MM.1S (cell line): ENCODE measurements at regions not wholly inside any gene's neighbourhood (a gene's known extent, or its start where the extent isn't known, plus 50 kb on each side); places are given as distances from the start of the nearest gene placed in this dataset.
A peak's percentile ranks its signal among the peaks of the same experiment; 100 is the strongest.

Source experiments
- DNase-seq: peaks from one replicate; pipeline ENCODE4 v3.0.0-alpha.2; 2015
- H2AFZ ChIP-seq: fragments of 300-600 bp; sonication (generic); 2 replicates; pipeline ENCODE4 v1.6.0; 2016; ENCODE audit warnings: antibody characterized with exemption, low read length
- H3F3A ChIP-seq: fragments of 300-600 bp; sonication (generic); 2 replicates; pipeline ENCODE4 v1.6.1; 2016; ENCODE audit warnings: mild to moderate bottlenecking, antibody characterized with exemption, low read length, moderate library complexity, mixed read lengths; ENCODE audit not compliant: insufficient read depth
- H3K27ac ChIP-seq: fragments of 300-600 bp; sonication (generic); 2 replicates; pipeline ENCODE4 v1.5.1; 2016; ENCODE audit warnings: mild to moderate bottlenecking, low read length
- H3K27me3 ChIP-seq: fragments of 300-600 bp; sonication (generic); replicated peaks from 2 replicates; pipeline ENCODE4 v1.6.0; 2016; ENCODE audit warnings: low read length; ENCODE audit not compliant: insufficient read depth
- H3K36me3 ChIP-seq: fragments of 300-600 bp; sonication (generic); replicated peaks from 2 replicates; pipeline ENCODE4 v1.6.1; 2016; ENCODE audit warnings: mild to moderate bottlenecking, low read length, mixed read lengths; ENCODE audit not compliant: insufficient read depth
- H3K4me1 ChIP-seq: fragments of 300-600 bp; sonication (generic); 2 replicates; pipeline ENCODE4 v1.6.1; 2016; ENCODE audit warnings: low read length, mixed read lengths
- H3K4me2 ChIP-seq: fragments of 300-600 bp; sonication (generic); 2 replicates; pipeline ENCODE4 v1.6.0; 2016; ENCODE audit warnings: low read depth, low read length
- H3K4me3 ChIP-seq: fragments of 300-600 bp; sonication (generic); 2 replicates; pipeline ENCODE4 v1.5.1; 2016; ENCODE audit warnings: low read length, mixed read lengths
- H3K79me2 ChIP-seq: fragments of 300-600 bp; sonication (generic); 2 replicates; pipeline ENCODE4 v1.6.1; 2016; ENCODE audit warnings: mixed run types, low read length, mixed read lengths
- H3K9ac ChIP-seq: fragments of 300-600 bp; sonication (generic); 2 replicates; pipeline ENCODE4 v1.6.1; 2016; ENCODE audit warnings: low read length, mixed read lengths
- H3K9me2 ChIP-seq: fragments of 300-600 bp; sonication (generic); replicated peaks from 2 replicates; pipeline ENCODE4 v1.6.1; 2016; ENCODE audit warnings: mild to moderate bottlenecking, low read length, mixed read lengths; ENCODE audit not compliant: insufficient read depth
- H3K9me3 ChIP-seq: fragments of 300-600 bp; sonication (generic); replicated peaks from 2 replicates; pipeline ENCODE4 v1.6.1; 2016; ENCODE audit warnings: mild to moderate bottlenecking, low read length, mixed read lengths; ENCODE audit not compliant: insufficient read depth
- H4K20me1 ChIP-seq: fragments of 300-600 bp; sonication (generic); 2 replicates; pipeline ENCODE4 v1.6.1; 2016; ENCODE audit warnings: mild to moderate bottlenecking, low read length, moderate library complexity, mixed read lengths; ENCODE audit not compliant: insufficient read depth
- EZH2 ChIP-seq: fragments of 300-600 bp; sonication (generic); optimal IDR thresholded peaks from 2 replicates; pipeline ENCODE3; 2017; ENCODE audit warnings: low read depth, mild to moderate bottlenecking, antibody characterized with exemption, low read length, mixed read lengths
- EZH2phosphoT487 ChIP-seq: fragments of 300-600 bp; sonication (generic); IDR thresholded peaks from 2 replicates; pipeline ENCODE4 v1.6.1; 2018; ENCODE audit warnings: antibody characterized with exemption, low read length
- TF ChIP-seq, protein P1 (sequence below): fragments of 300-600 bp; sonication (generic); IDR thresholded peaks from 2 replicates; pipeline ENCODE4 v1.5.1; 2016; ENCODE audit warnings: antibody characterized with exemption, low read length, mixed read lengths

DNA sequence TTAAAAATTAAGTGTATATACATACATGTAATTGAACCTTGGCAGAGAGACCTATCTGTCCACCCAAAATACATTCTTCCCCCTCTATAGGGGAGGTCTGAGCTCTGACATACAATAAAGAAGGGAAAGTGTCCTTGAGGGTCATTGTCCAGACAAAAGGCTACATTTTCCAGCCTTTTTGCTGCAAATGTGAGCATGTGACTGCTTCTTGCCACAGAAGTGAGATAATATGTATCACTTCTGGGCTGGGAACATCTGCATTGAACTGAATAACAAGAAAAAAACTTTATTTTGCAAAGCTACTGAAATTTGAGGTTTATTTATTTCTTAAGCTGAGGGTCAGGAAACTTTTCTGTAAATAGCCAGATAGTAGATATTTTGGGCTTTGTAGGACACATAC, 131.3 kb downstream of the TBC1D30 start:
- Histone ChIP-seq H3K9me3 (no peaks in the 10 kb centered on the region), H3K4me1 (no peaks in the 10 kb centered on the region), H2AFZ (no peak overlapping the region), H3K9ac (no peak overlapping the region), H3K4me2 (no peak overlapping the region), H3K36me3 (no peaks in the 10 kb centered on the region), H3K4me3 (no peak overlapping the region), H3K27me3 (no peaks in the 10 kb centered on the region), H4K20me1 (no peaks in the 10 kb centered on the region), H3K79me2 (no peaks in the 10 kb centered on the region), H3K9me2 (no peaks in the 10 kb centered on the region), H3F3A (no peaks in the 10 kb centered on the region), H3K27ac (no peak overlapping the region)
- DNase-seq, result no peak
- TF ChIP-seq EZH2, result no peak
- TF ChIP-seq EZH2phosphoT487, result no peak
- TF ChIP-seq, protein P1, sequence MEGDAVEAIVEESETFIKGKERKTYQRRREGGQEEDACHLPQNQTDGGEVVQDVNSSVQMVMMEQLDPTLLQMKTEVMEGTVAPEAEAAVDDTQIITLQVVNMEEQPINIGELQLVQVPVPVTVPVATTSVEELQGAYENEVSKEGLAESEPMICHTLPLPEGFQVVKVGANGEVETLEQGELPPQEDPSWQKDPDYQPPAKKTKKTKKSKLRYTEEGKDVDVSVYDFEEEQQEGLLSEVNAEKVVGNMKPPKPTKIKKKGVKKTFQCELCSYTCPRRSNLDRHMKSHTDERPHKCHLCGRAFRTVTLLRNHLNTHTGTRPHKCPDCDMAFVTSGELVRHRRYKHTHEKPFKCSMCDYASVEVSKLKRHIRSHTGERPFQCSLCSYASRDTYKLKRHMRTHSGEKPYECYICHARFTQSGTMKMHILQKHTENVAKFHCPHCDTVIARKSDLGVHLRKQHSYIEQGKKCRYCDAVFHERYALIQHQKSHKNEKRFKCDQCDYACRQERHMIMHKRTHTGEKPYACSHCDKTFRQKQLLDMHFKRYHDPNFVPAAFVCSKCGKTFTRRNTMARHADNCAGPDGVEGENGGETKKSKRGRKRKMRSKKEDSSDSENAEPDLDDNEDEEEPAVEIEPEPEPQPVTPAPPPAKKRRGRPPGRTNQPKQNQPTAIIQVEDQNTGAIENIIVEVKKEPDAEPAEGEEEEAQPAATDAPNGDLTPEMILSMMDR, result no peak

DNA sequence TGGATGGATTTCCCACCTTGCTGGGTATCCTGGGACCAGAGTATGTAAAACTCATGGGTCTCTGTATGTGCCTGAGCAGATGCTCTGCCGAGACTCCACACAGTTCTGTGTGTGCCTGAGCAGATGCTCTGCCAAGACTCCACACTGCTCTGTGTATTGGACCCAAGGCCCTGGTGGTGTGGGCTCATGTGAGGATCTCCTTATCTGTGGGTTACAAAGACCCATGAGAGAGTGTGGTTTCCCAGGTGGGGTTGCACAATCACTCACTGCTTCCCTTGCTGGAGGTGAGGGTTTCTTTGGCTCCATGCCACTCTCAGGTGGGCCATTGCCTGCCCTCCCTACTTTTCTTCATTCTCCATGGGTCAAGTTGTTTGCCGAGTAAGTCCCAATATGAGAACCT, 141.5 kb downstream of the TBC1D30 start:
- Histone ChIP-seq H3K9me3 (no peaks in the 10 kb centered on the region), H3K79me2 (no peaks in the 10 kb centered on the region), H4K20me1 (no peaks in the 10 kb centered on the region), H3K36me3 (no peaks in the 10 kb centered on the region), H3K9ac (no peak overlapping the region), H3K4me1 (peaks cover 7% of the 10 kb centered on the region), H3K9me2 (no peaks in the 10 kb centered on the region), H3K27me3 (no peaks in the 10 kb centered on the region), H3K4me3 (no peak overlapping the region), H3K27ac (no peak overlapping the region), H2AFZ (no peak overlapping the region), H3K4me2 (no peak overlapping the region), H3F3A (no peaks in the 10 kb centered on the region; the same call in none of the 2 replicates)
- no peak for DNase-seq
- TF ChIP-seq EZH2phosphoT487 (no peak), EZH2 (no peak)
- TF ChIP-seq, protein P1, result no peak

DNA sequence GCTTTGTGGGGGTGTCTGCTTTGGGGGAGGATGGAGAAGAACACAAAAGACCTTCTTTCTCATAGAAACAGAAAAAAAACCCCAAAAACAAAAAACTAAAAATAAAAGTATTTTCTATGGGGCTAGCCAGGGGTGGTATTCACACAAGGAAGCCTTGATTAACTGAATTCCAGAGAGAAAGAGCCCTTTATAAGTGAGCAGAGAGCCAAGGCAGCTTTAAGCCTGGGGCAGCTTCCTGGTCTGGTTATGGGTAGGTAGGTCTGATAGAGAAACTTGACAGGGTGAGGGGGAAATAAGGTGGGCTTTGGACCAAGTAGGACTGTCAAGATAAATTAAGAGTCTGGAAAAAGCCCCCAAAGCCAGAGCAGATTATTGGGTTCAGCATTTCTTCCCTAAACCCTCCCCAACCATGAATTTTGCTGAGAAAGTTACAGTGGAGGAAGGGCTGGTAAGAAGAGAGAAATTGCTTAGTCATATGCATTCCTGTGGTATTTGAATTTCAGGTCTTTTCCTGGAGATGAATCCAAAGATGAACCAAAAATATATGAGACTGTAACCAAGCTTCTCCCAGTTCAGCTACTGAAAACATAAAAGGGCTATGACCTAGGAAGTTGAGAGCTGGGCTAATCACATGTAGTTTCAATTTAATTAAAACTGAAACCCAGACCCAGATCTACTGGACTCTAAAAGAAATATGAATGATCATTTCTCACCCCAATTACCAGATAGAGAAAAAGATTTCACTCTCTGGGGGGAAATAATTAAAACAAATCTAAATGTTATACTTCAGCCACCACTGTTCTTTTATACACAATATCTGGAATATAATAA, 144.8 kb downstream of the TBC1D30 start:
- Histone ChIP-seq H3K4me2 (peak overlapping the region; percentile 23; the same call in 1 of the 2 replicates), H3K27me3 (no peaks in the 10 kb centered on the region), H2AFZ (no peak overlapping the region), H3K36me3 (no peaks in the 10 kb centered on the region), H3K4me3 (no peak overlapping the region), H3K9me2 (no peaks in the 10 kb centered on the region), H3K27ac (no peak overlapping the region), H3K9ac (no peak overlapping the region), H3F3A (no peaks in the 10 kb centered on the region; the same call in none of the 2 replicates), H3K9me3 (no peaks in the 10 kb centered on the region), H3K4me1 (peaks cover 7% of the 10 kb centered on the region), H3K79me2 (no peaks in the 10 kb centered on the region), H4K20me1 (no peaks in the 10 kb centered on the region)
- TF ChIP-seq EZH2phosphoT487, result no peak
- DNase-seq, result peak; percentile 36

DNA sequence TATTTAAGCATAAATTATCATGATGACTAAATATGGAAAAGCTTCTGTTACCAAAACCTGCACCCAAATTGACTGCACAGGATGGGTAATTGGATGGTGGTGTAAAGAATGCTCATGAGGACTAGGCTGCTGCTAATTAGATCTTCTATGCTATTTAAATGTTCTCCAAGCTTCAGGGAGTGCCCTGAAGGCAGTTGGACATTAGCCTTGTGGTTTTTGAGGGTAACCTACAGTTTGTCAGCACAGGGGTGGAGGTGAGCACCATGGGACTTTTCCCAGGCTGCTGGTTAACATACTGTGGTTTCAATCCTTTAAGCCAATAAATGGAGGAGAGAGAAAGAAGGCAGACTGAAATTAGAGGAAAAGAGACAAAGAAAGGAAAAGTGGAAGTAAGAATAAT, 145.0 kb downstream of the WIF1 start:
- H3K27me3 ChIP-seq, result no peaks in the 10 kb centered on the region
- H3K36me3 ChIP-seq, result no peaks in the 10 kb centered on the region
- H3K9ac ChIP-seq, result no peak overlapping the region
- no peak overlapping the region for H3K4me2 ChIP-seq
- peak; percentile 50 for DNase-seq
- TF ChIP-seq, protein P1, result no peak
- no peak for TF ChIP-seq EZH2
- no peak for TF ChIP-seq EZH2phosphoT487
- no peak overlapping the region for H3K4me3 ChIP-seq
- H3K9me3 ChIP-seq, result no peaks in the 10 kb centered on the region
- H3K9me2 ChIP-seq, result no peaks in the 10 kb centered on the region
- H3K27ac ChIP-seq, result no peak overlapping the region
- no peaks in the 10 kb centered on the region for H3K79me2 ChIP-seq
- no peak overlapping the region for H2AFZ ChIP-seq
- H3F3A ChIP-seq, result no peaks in the 10 kb centered on the region
- H3K4me1 ChIP-seq, result peaks cover 11% of the 10 kb centered on the region
- H4K20me1 ChIP-seq, result no peaks in the 10 kb centered on the region
